ENCODE measurements at regions not wholly inside any gene's neighbourhood (a gene's known extent, or its start where the extent isn't known, plus 50 kb on each side); places are given as distances from the start of the nearest gene placed in this dataset.

GRCh38 chr20:16922834-16923233, 174.7 kb downstream of the OTOR start:
- TF ChIP-seq, protein P1, sequence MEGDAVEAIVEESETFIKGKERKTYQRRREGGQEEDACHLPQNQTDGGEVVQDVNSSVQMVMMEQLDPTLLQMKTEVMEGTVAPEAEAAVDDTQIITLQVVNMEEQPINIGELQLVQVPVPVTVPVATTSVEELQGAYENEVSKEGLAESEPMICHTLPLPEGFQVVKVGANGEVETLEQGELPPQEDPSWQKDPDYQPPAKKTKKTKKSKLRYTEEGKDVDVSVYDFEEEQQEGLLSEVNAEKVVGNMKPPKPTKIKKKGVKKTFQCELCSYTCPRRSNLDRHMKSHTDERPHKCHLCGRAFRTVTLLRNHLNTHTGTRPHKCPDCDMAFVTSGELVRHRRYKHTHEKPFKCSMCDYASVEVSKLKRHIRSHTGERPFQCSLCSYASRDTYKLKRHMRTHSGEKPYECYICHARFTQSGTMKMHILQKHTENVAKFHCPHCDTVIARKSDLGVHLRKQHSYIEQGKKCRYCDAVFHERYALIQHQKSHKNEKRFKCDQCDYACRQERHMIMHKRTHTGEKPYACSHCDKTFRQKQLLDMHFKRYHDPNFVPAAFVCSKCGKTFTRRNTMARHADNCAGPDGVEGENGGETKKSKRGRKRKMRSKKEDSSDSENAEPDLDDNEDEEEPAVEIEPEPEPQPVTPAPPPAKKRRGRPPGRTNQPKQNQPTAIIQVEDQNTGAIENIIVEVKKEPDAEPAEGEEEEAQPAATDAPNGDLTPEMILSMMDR (IDR thresholded peaks at IDR 0.05; ENCODE audit: borderline replicate concordance, insufficient read depth, low read depth, low read length), result no peak
- no peak overlapping the region for H3K4me3 ChIP-seq (ENCODE audit: low read depth, low read length)

- TF ChIP-seq, protein P1 (IDR thresholded peaks at IDR 0.05; ENCODE audit: borderline replicate concordance, insufficient read depth, low read depth, low read length), result no peak
- H3K4me3 ChIP-seq (ENCODE audit: low read depth, low read length), result no peak overlapping the region
These were observed 178.7 kb downstream of the OTOR start for GRCh38 chr20:16926626-16927430.

DNA sequence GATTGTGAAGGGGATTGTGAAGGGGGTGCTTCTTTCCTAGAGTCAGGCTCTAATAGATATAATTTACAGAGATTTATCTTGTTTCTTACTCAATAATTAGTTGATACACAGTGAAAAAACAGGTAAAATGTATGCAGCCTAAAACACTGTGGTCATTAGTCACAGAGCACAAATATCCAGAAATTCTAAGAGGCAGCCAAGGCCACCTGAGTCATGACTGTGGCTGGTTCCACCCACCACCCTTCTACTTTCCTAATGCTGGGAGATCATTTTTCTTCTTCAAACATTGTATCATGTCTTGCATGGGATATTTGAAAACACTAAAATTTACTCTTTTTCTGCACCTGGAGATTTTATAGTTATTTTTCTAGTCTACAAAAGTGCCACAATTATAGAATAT, 181.6 kb downstream of the OTOR start:
- H3K4me3 ChIP-seq (ENCODE audit: low read depth, low read length), result no peak overlapping the region
- TF ChIP-seq, protein P1 (IDR thresholded peaks at IDR 0.05; ENCODE audit: borderline replicate concordance, insufficient read depth, low read depth, low read length), result no peak

DNA sequence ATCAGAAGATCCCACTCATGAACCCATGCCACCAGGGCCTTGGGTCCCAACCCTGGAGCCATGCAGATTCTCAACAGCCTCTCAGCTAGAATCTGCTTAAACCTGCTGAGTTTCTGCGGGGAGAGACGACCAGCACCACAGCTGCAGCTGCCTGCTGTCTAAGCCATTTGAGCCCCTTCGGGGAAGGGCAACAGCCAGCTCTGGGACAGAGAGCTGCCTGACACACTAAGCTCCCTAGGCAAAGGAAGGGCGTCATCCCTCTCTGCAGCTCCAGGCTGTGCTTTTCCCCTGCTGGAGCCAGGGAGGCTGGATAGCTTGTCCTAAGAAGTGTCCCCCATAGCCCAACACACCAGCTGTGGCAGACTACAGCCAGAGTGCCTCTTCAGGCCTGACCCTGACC, 182.5 kb downstream of the OTOR start:
- no peak overlapping the region for H3K4me3 ChIP-seq (ENCODE audit: low read depth, low read length)
- TF ChIP-seq, protein P1 (IDR thresholded peaks at IDR 0.05; ENCODE audit: borderline replicate concordance, insufficient read depth, low read depth, low read length), result no peak

DNA sequence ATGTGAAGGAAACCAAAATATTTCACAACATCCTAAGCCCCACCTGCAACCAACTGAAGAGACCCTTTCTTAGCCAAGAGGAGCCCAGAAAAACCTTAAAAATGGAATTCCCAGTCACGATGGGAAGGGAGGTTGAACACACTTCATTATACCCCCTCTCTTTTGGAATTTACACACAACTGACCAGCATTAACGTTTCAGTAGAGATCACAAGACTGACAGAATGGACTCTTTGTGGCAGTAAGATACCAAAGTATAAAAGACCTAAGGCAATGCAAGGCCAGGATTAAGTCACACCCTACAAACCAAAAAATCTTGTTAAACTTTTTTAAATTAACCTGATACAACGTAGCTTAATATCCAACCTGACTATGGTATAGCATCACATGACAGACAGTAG, 190.9 kb downstream of the OTOR start:
- TF ChIP-seq, protein P1 (IDR thresholded peaks at IDR 0.05; ENCODE audit: borderline replicate concordance, insufficient read depth, low read depth, low read length), result no peak

GRCh38 chr20:16940701-16941100, 192.5 kb downstream of the OTOR start:
- TF ChIP-seq, protein P1 (IDR thresholded peaks at IDR 0.05; ENCODE audit: borderline replicate concordance, insufficient read depth, low read depth, low read length), result no peak
- H3K4me3 ChIP-seq (ENCODE audit: low read depth, low read length), result no peak overlapping the region

More for the DNA sequence above, 190.9 kb downstream of the OTOR start:
- H3K4me3 ChIP-seq (ENCODE audit: low read depth, low read length), result no peak overlapping the region

- TF ChIP-seq, protein P1 (IDR thresholded peaks at IDR 0.05; ENCODE audit: borderline replicate concordance, insufficient read depth, low read depth, low read length), result no peak
- H3K4me3 ChIP-seq (ENCODE audit: low read depth, low read length), result no peak overlapping the region
These were observed 193.9 kb downstream of the OTOR start for GRCh38 chr20:16942051-16942450.
